OCI-LY1 (cell line): ENCODE measurements at regions not wholly inside any gene's neighbourhood (a gene's known extent, or its start where the extent isn't known, plus 50 kb on each side); places are given as distances from the start of the nearest gene placed in this dataset.
"Not testable (repeated sequence)": the region's sequence is repeated elsewhere in the genome, so short reads cannot be mapped to it uniquely, and the experiment has no call there.

Experiments used
- H2AFZ ChIP-seq: fragments of 200-600 bp; sonication (generic), shearing (Covaris generic); 2 replicates; pipeline ENCODE4 v1.6.0; 2014; ENCODE audit warnings: antibody characterized with exemption, mild to moderate bottlenecking, low read length
- H3F3A ChIP-seq: fragments of 200-600 bp; sonication (generic), shearing (Covaris generic); 2 replicates; pipeline ENCODE4 v1.6.0; 2014; ENCODE audit warnings: mild to moderate bottlenecking, antibody characterized with exemption, low read length, moderate library complexity; ENCODE audit not compliant: insufficient read depth
- H3K27ac ChIP-seq: fragments of 200-600 bp; sonication (generic); 2 replicates; pipeline ENCODE4 v1.5.1; 2014; ENCODE audit warnings: low read length, mixed run types, mild to moderate bottlenecking, low read depth; ENCODE audit not compliant: poor library complexity, severe bottlenecking
- H3K27me3 ChIP-seq: fragments of 200-600 bp; sonication (generic); 2 replicates; pipeline ENCODE4 v1.6.0; 2014; ENCODE audit warnings: antibody characterized with exemption, mild to moderate bottlenecking, low read length, moderate library complexity; ENCODE audit not compliant: insufficient read depth
- H3K36me3 ChIP-seq: fragments of 200-600 bp; sonication (generic); 2 replicates; pipeline ENCODE4 v1.6.1; 2014; ENCODE audit warnings: mild to moderate bottlenecking, antibody characterized with exemption, low read length, moderate library complexity, mixed read lengths; ENCODE audit not compliant: insufficient read depth
- H3K4me1 ChIP-seq: fragments of 200-600 bp; sonication (generic); 2 replicates; pipeline ENCODE4 v1.5.1; 2014; ENCODE audit warnings: mild to moderate bottlenecking, low read length, moderate library complexity; ENCODE audit not compliant: insufficient read depth, severe bottlenecking
- H3K4me2 ChIP-seq: fragments of 200-600 bp; sonication (generic), shearing (Covaris generic); 2 replicates; pipeline ENCODE4 v1.6.1; 2014; ENCODE audit warnings: low read length
- H3K4me3 ChIP-seq: fragments of 200-600 bp; sonication (generic); 2 replicates; pipeline ENCODE4 v1.5.1; 2014; ENCODE audit warnings: low read length, low read depth, mild to moderate bottlenecking, mixed read lengths; ENCODE audit not compliant: poor library complexity, severe bottlenecking
- H3K79me2 ChIP-seq: fragments of 200-600 bp; shearing (Covaris generic); 2 replicates; pipeline ENCODE4 v1.6.1; 2016; ENCODE audit warnings: mixed run types, low read length, mixed read lengths; ENCODE audit not compliant: insufficient read depth
- H3K9ac ChIP-seq: fragments of 200-600 bp; sonication (generic), shearing (Covaris generic); 2 replicates; pipeline ENCODE4 v1.6.1; 2014; ENCODE audit warnings: mild to moderate bottlenecking, low read length, mixed read lengths
- H3K9me2 ChIP-seq: fragments of 200-600 bp; sonication (generic), shearing (Covaris generic); 2 replicates; pipeline ENCODE4 v1.6.1; 2014; ENCODE audit warnings: low read depth, mild to moderate bottlenecking, low read length, mixed read lengths
- H3K9me3 ChIP-seq: fragments of 200-600 bp; shearing (Covaris generic); 2 replicates; pipeline ENCODE4 v1.6.1; 2014; ENCODE audit warnings: low read length, mixed read lengths
- H4K20me1 ChIP-seq: fragments of 200-600 bp; sonication (generic), shearing (Covaris generic); 2 replicates; pipeline ENCODE4 v1.6.0; 2016; ENCODE audit warnings: mild to moderate bottlenecking, low read length; ENCODE audit not compliant: insufficient read depth
- EZH2 ChIP-seq: fragments of 200-600 bp; sonication (generic), shearing (Covaris generic); IDR thresholded peaks from 2 replicates; pipeline ENCODE4 v1.8.0; 2017; ENCODE audit warnings: borderline replicate concordance, mixed run types, mild to moderate bottlenecking, antibody characterized with exemption, low read length, moderate library complexity, mixed read lengths
- TF ChIP-seq, protein P1 (sequence below): fragments of 200-600 bp; sonication (generic), shearing (Covaris generic); IDR thresholded peaks from 2 replicates; pipeline ENCODE4 v1.5.1; 2017; ENCODE audit warnings: mild to moderate bottlenecking, antibody characterized with exemption, low read length, moderate library complexity, mixed read lengths

DNA sequence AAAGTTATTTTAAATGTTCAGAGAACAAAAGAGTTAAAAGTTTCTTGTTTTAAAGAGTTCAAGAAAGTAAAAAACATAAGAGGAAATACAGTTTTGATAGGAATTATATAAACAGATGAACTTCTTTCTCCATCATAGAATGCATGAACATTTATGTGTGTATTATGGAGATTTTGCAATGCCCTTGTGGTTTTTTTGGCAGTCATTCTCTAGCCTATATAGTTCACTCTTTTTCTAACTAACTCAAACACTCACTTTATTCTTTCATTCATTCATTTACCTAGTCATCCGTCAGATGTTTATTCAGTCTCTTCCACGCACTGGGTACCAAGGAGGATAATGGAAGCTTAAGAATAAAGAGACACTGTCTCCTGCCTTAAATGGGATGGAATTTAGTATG lies 195.9 kb upstream of the VLDLR start:
- no peak for TF ChIP-seq EZH2
- TF ChIP-seq, protein P1, sequence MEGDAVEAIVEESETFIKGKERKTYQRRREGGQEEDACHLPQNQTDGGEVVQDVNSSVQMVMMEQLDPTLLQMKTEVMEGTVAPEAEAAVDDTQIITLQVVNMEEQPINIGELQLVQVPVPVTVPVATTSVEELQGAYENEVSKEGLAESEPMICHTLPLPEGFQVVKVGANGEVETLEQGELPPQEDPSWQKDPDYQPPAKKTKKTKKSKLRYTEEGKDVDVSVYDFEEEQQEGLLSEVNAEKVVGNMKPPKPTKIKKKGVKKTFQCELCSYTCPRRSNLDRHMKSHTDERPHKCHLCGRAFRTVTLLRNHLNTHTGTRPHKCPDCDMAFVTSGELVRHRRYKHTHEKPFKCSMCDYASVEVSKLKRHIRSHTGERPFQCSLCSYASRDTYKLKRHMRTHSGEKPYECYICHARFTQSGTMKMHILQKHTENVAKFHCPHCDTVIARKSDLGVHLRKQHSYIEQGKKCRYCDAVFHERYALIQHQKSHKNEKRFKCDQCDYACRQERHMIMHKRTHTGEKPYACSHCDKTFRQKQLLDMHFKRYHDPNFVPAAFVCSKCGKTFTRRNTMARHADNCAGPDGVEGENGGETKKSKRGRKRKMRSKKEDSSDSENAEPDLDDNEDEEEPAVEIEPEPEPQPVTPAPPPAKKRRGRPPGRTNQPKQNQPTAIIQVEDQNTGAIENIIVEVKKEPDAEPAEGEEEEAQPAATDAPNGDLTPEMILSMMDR: no peak
- H3K9me3 ChIP-seq: no peaks in the 10 kb centered on the region
- H3K27ac ChIP-seq: no peak overlapping the region
- H3K79me2 ChIP-seq: no peaks in the 10 kb centered on the region
- H3K36me3 ChIP-seq: no peaks in the 10 kb centered on the region
- H3K4me1 ChIP-seq: no peaks in the 10 kb centered on the region
- H4K20me1 ChIP-seq: no peaks in the 10 kb centered on the region
- H3K9me2 ChIP-seq: no peaks in the 10 kb centered on the region
- H3K4me3 ChIP-seq: no peak overlapping the region
- H3K4me2 ChIP-seq: no peak overlapping the region
- no peaks in the 10 kb centered on the region for H3F3A ChIP-seq
- H2AFZ ChIP-seq: no peak overlapping the region
- no peaks in the 10 kb centered on the region for H3K27me3 ChIP-seq
- no peak overlapping the region for H3K9ac ChIP-seq

DNA sequence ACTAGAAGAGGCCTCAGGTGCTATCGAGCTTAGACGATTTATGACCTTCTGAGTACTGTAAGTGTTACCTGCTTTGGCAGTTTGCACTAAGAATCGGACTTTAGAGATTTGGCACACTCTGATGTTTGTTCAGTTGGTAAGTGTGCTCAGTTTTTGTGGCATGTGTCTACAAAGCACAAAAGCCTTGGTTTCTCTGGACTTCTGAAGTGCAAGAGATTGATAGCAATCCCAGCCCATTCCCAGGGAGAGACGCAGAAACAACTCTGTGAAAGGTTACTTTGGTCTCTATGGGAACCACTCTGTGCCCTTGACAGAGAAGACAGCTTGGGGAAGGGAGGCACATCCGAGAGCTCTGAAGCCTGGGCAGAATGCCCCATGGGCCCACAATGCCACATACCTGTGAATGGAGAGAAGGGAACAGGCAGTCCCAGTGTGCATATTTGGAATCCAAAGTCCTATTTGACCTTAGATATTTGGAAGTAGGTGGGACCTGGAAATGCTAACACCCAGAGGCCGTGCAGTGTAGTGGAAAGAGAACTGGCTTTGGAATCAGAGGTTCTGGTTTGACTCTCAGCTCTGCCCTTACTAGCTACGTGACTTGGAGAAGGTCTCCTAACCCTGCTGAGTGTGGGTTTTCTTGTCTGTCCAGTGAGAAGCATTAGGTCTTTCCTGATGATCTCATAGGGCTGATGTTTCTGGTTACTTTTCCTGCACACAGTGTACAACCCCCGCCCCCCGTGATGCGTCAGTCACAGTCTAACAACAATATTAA lies 194.3 kb upstream of the VLDLR start:
- H3K4me3 ChIP-seq: no peak overlapping the region
- no peaks in the 10 kb centered on the region for H3K27me3 ChIP-seq
- no peak overlapping the region for H3K4me2 ChIP-seq
- no peak overlapping the region for H3K27ac ChIP-seq
- H3K4me1 ChIP-seq: no peaks in the 10 kb centered on the region
- no peaks in the 10 kb centered on the region for H3K9me3 ChIP-seq
- H4K20me1 ChIP-seq: no peaks in the 10 kb centered on the region
- H3K79me2 ChIP-seq: no peaks in the 10 kb centered on the region
- no peak for TF ChIP-seq EZH2
- TF ChIP-seq, protein P1: no peak
- no peaks in the 10 kb centered on the region for H3F3A ChIP-seq
- H3K9ac ChIP-seq: no peak overlapping the region
- H2AFZ ChIP-seq: no peak overlapping the region
- no peaks in the 10 kb centered on the region for H3K36me3 ChIP-seq
- H3K9me2 ChIP-seq: no peaks in the 10 kb centered on the region

DNA sequence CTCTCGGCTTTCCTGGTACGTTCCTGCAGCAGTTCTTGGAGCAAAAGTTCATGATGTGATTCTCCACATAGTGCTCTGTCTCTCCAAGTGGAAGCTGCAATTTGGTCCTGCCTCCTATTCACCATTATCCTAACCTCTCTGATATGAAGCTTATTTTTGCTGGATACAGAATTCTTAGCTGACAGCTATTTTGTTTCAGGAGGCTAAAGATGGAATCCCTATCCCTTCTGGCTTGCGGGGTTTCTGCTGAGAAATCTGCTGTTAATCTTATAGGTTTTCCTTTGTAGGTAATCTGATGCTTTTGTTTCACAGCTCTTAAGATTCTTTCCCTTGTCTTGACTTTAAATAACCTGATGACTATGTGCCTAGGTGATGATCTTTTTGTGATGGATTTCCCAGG lies 181.6 kb upstream of the VLDLR start:
- Histone ChIP-seq H3K4me3 (no peak overlapping the region), H3K27ac (no peak overlapping the region), H3K79me2 (no peaks in the 10 kb centered on the region), H3K27me3 (no peaks in the 10 kb centered on the region), H3K4me2 (no peak overlapping the region), H3F3A (no peaks in the 10 kb centered on the region), H4K20me1 (no peaks in the 10 kb centered on the region), H3K36me3 (no peaks in the 10 kb centered on the region), H3K4me1 (no peaks in the 10 kb centered on the region), H3K9me2 (no peaks in the 10 kb centered on the region), H2AFZ (no peak overlapping the region), H3K9me3 (no peaks in the 10 kb centered on the region), H3K9ac (no peak overlapping the region)
- TF ChIP-seq, protein P1: no peak
- no peak for TF ChIP-seq EZH2

DNA sequence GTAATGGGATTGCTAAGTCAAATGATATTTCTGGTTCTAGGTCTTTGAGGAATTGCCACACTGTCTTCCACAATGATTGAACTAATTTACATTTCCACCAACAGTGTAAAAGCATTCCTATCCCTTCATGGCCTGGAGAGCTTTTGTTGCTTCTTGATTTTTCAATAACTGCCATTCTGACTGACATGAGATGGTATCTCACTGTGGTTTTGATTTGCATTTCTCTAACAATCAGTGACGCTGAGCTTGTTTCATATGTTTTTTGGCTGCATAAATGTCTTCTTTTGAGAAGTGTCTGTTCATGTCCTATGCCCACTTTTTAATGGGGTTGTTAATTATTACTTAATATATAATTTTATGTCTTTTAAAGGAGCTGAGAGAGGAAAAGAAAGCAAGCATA lies 177.7 kb upstream of the VLDLR start:
- H3K9me2 ChIP-seq, H4K20me1 ChIP-seq: not testable (repeated sequence)

More for the DNA sequence above, 177.7 kb upstream of the VLDLR start:
- H3F3A ChIP-seq, H3K9ac ChIP-seq, H3K9me3 ChIP-seq, H3K27ac ChIP-seq, H3K4me3 ChIP-seq, H2AFZ ChIP-seq, H3K36me3 ChIP-seq, H3K4me1 ChIP-seq, H3K4me2 ChIP-seq, H3K79me2 ChIP-seq, H3K27me3 ChIP-seq: not testable (repeated sequence)
